ENCODE measurements at regions not wholly inside any gene's neighbourhood (a gene's known extent, or its start where the extent isn't known, plus 50 kb on each side); places are given as distances from the start of the nearest gene placed in this dataset.

GRCh38 chr1:234755449-234755863 lies 145.5 kb upstream of the IRF2BP2 start:
- no peak for TF ChIP-seq CTCF (IDR thresholded peaks at IDR 0.05; ENCODE audit: low read length, missing control alignments)
- no peak overlapping the region for H3K4me3 ChIP-seq (replicated peaks; ENCODE audit: low read depth, low read length)
- peak; percentile 93 for DNase-seq (ENCODE audit: low read depth)

- no peak for TF ChIP-seq CTCF (IDR thresholded peaks at IDR 0.05; ENCODE audit: low read length, missing control alignments)
- no peak for DNase-seq (ENCODE audit: low read depth)
- H3K4me3 ChIP-seq (replicated peaks; ENCODE audit: low read depth, low read length), result no peak overlapping the region
Observed at GRCh38 chr1:234753979-234754378, 144.0 kb upstream of the IRF2BP2 start.

GRCh38 chr1:234752927-234753326 lies 142.9 kb upstream of the IRF2BP2 start:
- TF ChIP-seq CTCF (IDR thresholded peaks at IDR 0.05; ENCODE audit: low read length, missing control alignments), result no peak
- no peak overlapping the region for H3K4me3 ChIP-seq (replicated peaks; ENCODE audit: low read depth, low read length)
- DNase-seq (ENCODE audit: low read depth), result no peak

- no peak for TF ChIP-seq CTCF (IDR thresholded peaks at IDR 0.05; ENCODE audit: low read length, missing control alignments)
- H3K4me3 ChIP-seq (replicated peaks; ENCODE audit: low read depth, low read length), result no peak overlapping the region
Observed at GRCh38 chr1:234751678-234752077, 141.7 kb upstream of the IRF2BP2 start.

GRCh38 chr1:234750922-234751627 lies 141.1 kb upstream of the IRF2BP2 start:
- DNase-seq (ENCODE audit: low read depth), result no peak
- no peak overlapping the region for H3K4me3 ChIP-seq (replicated peaks; ENCODE audit: low read depth, low read length)
- no peak for TF ChIP-seq CTCF (IDR thresholded peaks at IDR 0.05; ENCODE audit: low read length, missing control alignments)

More at GRCh38 chr1:234751678-234752077, 141.7 kb upstream of the IRF2BP2 start:
- DNase-seq (ENCODE audit: low read depth), result no peak

GRCh38 chr1:234748713-234749112 lies 138.7 kb upstream of the IRF2BP2 start:
- H3K4me3 ChIP-seq (replicated peaks; ENCODE audit: low read depth, low read length), result no peak overlapping the region
- no peak for TF ChIP-seq CTCF (IDR thresholded peaks at IDR 0.05; ENCODE audit: low read length, missing control alignments)
- DNase-seq (ENCODE audit: low read depth), result no peak

- no peak for TF ChIP-seq CTCF (IDR thresholded peaks at IDR 0.05; ENCODE audit: low read length, missing control alignments)
- no peak overlapping the region for H3K4me3 ChIP-seq (replicated peaks; ENCODE audit: low read depth, low read length)
- DNase-seq (ENCODE audit: low read depth), result no peak
Observed at GRCh38 chr1:234748066-234748465, 138.1 kb upstream of the IRF2BP2 start.
